VCaP (cell line): ENCODE measurements at regions not wholly inside any gene's neighbourhood (a gene's known extent, or its start where the extent isn't known, plus 50 kb on each side); places are given as distances from the start of the nearest gene placed in this dataset.

Experiments
- H3K27ac ChIP-seq: fragments of 450-650 bp; 2 replicates; pipeline ENCODE4 v1.5.1; 2017
- TF ChIP-seq, protein P1 (sequence below): fragments of 450-650 bp; conservative IDR thresholded peaks from 2 replicates; pipeline ENCODE4 v1.5.1; 2017; ENCODE audit warnings: mild to moderate bottlenecking, moderate library complexity

DNA sequence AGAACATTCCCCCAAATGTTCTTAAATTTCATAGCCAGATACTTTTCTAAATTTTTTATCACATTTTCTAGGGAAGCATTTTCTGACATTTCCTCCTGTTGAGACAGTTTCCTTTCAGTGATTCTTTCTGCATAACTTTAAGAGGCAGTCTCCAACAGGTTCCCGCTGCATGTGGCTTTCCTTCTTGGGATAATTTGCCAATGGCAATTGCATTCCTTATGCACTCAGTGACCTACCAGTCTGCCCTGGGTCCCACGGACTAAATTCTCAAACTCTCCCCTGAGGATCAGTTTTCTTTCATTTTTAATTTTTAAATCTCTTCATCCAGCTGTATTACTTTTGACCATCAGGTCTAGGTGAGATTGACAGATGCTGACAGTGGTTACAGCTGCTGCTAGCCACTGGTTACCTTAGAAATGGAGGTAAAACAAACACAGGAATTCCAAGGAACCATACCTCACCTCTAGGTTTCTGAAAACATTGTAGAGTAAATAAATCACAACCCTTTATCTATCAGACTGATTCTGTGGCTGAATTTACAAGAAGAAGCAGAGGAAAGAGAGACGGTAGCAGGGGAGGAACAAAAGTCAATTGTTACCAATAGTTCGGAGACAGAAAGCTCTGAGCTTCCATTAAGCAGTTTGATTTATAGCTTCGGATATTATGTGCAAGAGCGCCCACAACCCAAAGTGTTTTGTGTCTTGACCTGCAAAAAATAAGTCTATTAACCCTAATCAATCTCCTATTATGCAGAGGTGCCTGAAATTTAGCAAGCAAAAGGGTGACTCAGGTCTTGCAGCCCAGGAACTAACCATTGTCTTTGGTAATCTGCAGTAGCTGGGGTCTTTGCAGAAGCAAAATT, 216.0 kb downstream of the PMP22 start:
- H3K27ac ChIP-seq = no peak overlapping the region
- TF ChIP-seq, protein P1, sequence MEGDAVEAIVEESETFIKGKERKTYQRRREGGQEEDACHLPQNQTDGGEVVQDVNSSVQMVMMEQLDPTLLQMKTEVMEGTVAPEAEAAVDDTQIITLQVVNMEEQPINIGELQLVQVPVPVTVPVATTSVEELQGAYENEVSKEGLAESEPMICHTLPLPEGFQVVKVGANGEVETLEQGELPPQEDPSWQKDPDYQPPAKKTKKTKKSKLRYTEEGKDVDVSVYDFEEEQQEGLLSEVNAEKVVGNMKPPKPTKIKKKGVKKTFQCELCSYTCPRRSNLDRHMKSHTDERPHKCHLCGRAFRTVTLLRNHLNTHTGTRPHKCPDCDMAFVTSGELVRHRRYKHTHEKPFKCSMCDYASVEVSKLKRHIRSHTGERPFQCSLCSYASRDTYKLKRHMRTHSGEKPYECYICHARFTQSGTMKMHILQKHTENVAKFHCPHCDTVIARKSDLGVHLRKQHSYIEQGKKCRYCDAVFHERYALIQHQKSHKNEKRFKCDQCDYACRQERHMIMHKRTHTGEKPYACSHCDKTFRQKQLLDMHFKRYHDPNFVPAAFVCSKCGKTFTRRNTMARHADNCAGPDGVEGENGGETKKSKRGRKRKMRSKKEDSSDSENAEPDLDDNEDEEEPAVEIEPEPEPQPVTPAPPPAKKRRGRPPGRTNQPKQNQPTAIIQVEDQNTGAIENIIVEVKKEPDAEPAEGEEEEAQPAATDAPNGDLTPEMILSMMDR = no peak

DNA sequence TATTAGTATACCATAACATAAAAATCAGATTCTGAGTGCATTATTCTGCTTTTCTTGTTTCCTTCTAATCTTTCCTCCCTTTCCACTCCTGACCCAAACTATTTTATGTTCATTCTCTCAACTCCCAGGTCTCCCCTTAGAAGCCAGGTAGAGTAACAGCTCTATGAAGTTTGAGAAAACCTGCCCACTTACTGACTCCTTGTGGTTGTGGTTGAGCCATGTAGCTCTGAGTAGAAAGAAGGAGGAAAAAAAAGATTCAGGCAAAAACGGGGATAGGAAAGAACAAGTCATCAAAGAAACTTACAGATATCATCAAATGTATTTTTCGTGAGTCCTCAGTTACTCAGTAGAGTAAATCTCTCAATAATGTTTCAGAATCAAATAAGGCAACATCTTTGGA, 216.7 kb downstream of the PMP22 start:
- TF ChIP-seq, protein P1 = no peak
- H3K27ac ChIP-seq = no peak overlapping the region

DNA sequence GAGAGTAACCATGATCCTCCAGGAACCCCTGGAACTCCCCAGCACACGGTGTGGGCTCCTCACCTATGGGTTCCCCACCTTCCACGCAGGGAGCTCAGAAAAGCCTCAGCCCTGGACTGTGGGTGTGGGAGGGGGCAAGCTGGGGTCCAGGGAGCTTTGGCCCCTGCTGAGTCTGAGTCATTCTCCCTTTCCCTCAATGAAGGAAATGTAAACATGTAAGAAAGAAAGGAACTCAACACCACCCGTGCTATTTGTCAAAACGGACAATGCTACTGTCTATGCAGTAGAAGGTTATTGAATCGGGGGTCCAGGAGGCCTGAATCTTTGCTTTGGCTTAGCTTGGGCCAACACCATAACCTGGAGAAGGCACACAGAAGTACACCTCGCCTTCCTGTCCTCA, 222.8 kb downstream of the PMP22 start:
- no peak overlapping the region for H3K27ac ChIP-seq
- TF ChIP-seq, protein P1 = no peak

DNA sequence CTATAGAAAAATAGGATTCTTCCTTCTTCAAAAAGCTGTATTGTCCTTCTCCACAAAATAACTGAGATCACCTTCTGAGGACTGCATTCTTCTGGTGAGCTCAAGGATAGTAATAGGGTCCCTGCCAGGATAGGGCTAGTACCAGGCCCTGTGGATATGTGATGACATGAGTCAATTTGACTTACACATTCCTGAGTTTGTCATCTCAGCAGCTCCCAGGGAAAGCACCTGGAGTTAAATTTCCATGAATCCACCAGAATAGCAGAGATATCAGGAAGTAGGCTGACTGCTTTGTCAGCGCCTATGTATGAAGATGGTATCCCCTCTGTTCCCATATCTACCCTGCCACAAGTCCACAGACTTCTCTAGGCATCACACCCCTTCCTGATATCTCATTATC, 225.8 kb downstream of the PMP22 start:
- TF ChIP-seq, protein P1 = no peak
- H3K27ac ChIP-seq = no peak overlapping the region

DNA sequence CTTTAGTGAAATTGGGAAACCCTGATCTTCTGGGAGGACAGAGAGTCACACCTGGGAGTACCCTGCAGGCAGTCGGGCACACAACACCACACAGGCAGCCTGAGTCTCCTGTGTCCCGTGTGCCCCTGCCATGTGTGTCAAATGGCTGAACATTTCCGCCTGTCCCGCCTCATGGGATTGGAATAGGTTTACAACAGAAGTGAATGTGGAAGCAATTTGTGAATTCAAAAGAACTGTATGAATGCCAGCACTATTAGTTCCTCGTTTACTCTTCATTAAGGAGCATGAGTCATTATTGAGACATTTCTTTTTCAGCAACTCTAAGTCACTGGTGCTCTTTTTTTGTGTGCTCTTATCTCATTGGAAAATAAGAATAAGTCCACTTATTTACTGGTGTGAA, 226.5 kb downstream of the PMP22 start:
- no peak overlapping the region for H3K27ac ChIP-seq
- TF ChIP-seq, protein P1 = no peak

DNA sequence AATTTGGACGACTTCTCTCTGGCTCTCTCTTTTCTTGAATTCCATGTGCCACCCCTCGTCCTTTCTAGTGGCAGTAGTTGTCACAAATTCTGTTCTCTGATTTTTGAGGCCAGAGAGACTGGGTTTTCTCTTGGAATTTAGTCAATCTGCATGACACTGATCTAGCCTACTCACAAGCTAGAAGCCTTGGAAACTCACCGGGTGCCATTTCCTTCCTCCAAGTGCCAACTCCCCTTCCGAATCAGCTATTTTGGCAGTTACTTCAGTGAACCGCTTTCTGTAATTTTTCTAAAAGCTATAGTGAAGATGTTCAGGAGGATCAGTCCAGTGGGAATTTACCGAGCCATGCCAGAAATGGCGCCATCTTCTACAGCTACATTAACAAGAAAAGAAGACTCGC, 228.9 kb downstream of the PMP22 start:
- no peak overlapping the region for H3K27ac ChIP-seq
- TF ChIP-seq, protein P1 = no peak

DNA sequence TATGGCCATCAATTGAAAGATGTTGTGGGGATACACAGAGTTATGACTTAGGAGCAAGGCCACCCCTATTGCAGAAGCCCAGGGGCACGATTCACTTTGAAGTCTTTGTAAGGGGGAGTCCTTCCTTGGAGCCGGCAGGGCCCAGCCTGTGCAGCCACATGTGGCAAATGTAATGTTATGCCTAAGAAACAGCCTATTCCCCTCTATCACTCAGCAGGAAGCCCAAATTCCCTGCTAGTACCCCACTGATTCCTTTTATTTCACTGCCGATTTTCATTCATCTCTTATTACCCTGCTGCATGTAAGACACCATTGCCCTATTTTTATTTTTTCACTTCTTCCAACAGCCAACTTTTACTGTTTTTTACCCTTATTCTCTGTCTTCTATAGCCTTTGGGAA, 233.2 kb downstream of the PMP22 start:
- TF ChIP-seq, protein P1 = no peak
- no peak overlapping the region for H3K27ac ChIP-seq
